ENCODE measurements at regions not wholly inside any gene's neighbourhood (a gene's known extent, or its start where the extent isn't known, plus 50 kb on each side); places are given as distances from the start of the nearest gene placed in this dataset.

DNA sequence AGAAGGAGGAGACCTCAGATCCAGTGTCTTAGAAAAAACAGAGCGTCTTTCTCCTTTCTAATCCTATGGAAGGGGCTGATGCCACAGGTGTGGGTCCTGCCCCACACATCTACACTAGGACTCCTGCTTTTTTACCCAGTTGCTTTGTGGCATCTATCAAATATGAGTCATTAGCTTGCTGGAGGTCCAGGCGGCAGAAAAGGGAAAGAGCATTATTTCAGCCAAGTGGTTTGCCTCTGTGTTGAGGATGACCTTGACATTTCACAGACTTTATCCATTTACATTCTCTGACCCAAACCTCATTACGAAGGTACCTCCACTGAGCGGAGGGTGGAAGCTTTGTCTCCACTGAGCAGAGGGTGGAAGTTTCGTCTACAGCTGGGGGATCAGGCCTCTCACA, 308.4 kb upstream of the KLF6 start:
- no peaks in the 10 kb centered on the region for H3K4me1 Mint-ChIP-seq
- no peak overlapping the region for H3K4me3 Mint-ChIP-seq
- no peaks in the 10 kb centered on the region for H3K4me1 ChIP-seq (ENCODE audit: control insufficient read depth in 1 of 2, extremely low read depth in 1 of 2, insufficient read depth in 2 of 2, low read length in 2 of 2)
- H3K9me3 ChIP-seq: no peaks in the 10 kb centered on the region
- no peaks in the 10 kb centered on the region for H3K27me3 ChIP-seq (replicated peaks in 1 of 2; ENCODE audit: control insufficient read depth in 2 of 2, extremely low read depth in 1 of 2, insufficient read depth in 2 of 2, low read length in 1 of 2)
- no CpG with 5 or more reads among the region's 5 CpGs for WGBS (ENCODE audit: insufficient coverage)
- CTCF ChIA-PET: interaction anchor here in 1 of 2 donors (0.6 kb wide), 1 partner anchor 457 kb away, joined by 3 read pairs; no protein-coding TSS in a partner anchor
- H3K27ac Mint-ChIP-seq: no peak overlapping the region
- H3K9me3 Mint-ChIP-seq: no peaks in the 10 kb centered on the region
- no peak overlapping the region for H3K4me3 ChIP-seq (ENCODE audit: control insufficient read depth in 1 of 2, extremely low read depth in 1 of 2, low read length in 1 of 2)
- DNase-seq (no peak), ATAC-seq (replicated peaks in 1 of 4) (no peak)
- H3K27ac ChIP-seq (ENCODE audit: low read length): no peak overlapping the region
- no peaks in the 10 kb centered on the region for H3K36me3 Mint-ChIP-seq
- H3K27me3 Mint-ChIP-seq: no peaks in the 10 kb centered on the region
- POLR2A ChIA-PET: interaction anchor here in 1 of 2 donors (0.9 kb wide), 1 partner anchor 53 kb away, joined by 5 read pairs; no protein-coding TSS in a partner anchor
- no peaks in the 10 kb centered on the region for H3K36me3 ChIP-seq (ENCODE audit: control insufficient read depth in 2 of 2, extremely low read depth in 1 of 2, insufficient read depth in 1 of 2, low read length in 1 of 2)

DNA sequence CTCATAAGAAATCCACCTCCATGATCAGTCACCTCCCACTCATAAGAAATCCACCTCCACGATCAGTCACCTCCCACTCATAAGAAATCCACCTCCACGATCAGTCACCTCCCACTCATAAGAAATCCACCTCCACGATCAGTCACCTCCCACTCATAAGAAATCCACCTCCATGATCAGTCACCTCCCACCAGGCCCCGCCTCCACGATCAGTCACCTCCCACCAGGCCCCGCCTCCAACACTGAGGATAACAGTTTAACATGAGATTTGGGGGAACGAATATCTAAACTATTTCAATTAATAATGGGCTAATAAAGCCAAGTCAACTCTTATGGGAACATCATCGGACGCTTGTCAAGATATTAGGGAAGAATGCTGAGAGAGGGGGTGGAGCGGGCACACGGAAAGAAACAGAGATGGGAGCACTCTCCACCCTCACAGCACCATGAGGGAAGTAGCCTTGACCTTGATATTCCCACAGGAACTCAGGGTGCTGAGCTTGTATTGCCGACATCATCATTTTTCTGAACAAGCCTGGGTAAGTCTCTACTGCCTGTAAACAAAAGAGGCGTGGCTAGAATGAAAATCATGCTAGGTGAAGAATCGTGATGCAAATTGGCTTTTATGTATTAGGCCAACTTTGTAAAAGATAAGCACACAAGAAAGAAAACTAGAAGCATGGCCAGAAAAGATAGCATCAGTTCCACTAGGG, 303.5 kb upstream of the KLF6 start:
- Histone ChIP-seq H3K27me3 (replicated peaks in 1 of 2; ENCODE audit: control insufficient read depth in 2 of 2, extremely low read depth in 1 of 2, insufficient read depth in 2 of 2, low read length in 1 of 2) (no peaks in the 10 kb centered on the region), H3K9me3 (no peaks in the 10 kb centered on the region), H3K27ac (ENCODE audit: low read length) (no peak overlapping the region), H3K36me3 (ENCODE audit: control insufficient read depth in 2 of 2, extremely low read depth in 1 of 2, insufficient read depth in 1 of 2, low read length in 1 of 2) (no peaks in the 10 kb centered on the region), H3K4me1 (ENCODE audit: control insufficient read depth in 1 of 2, extremely low read depth in 1 of 2, insufficient read depth in 2 of 2, low read length in 2 of 2) (no peaks in the 10 kb centered on the region), H3K4me3 (ENCODE audit: control insufficient read depth in 1 of 2, extremely low read depth in 1 of 2, low read length in 1 of 2) (no peak overlapping the region)
- ChIA-PET POLR2A (interaction anchor here in 1 of 2 donors (0.5 kb wide), 1 partner anchor 177 kb away, joined by 7 read pairs; no protein-coding TSS in a partner anchor), CTCF (no interaction called here)
- ATAC-seq (replicated peaks in 1 of 4) (no peak), DNase-seq (no peak)
- H3K9me3 Mint-ChIP-seq: no peaks in the 10 kb centered on the region
- WGBS (ENCODE audit: insufficient coverage): 60% methylated on average over 4 of the region's 14 CpGs
- no peak overlapping the region for H3K27ac Mint-ChIP-seq
- H3K4me1 Mint-ChIP-seq: peaks cover 0 to 5% (median 2%) of the 10 kb centered on the region in 3 donors
- no peak overlapping the region for H3K4me3 Mint-ChIP-seq
- no peaks in the 10 kb centered on the region for H3K36me3 Mint-ChIP-seq
- H3K27me3 Mint-ChIP-seq: no peaks in the 10 kb centered on the region

DNA sequence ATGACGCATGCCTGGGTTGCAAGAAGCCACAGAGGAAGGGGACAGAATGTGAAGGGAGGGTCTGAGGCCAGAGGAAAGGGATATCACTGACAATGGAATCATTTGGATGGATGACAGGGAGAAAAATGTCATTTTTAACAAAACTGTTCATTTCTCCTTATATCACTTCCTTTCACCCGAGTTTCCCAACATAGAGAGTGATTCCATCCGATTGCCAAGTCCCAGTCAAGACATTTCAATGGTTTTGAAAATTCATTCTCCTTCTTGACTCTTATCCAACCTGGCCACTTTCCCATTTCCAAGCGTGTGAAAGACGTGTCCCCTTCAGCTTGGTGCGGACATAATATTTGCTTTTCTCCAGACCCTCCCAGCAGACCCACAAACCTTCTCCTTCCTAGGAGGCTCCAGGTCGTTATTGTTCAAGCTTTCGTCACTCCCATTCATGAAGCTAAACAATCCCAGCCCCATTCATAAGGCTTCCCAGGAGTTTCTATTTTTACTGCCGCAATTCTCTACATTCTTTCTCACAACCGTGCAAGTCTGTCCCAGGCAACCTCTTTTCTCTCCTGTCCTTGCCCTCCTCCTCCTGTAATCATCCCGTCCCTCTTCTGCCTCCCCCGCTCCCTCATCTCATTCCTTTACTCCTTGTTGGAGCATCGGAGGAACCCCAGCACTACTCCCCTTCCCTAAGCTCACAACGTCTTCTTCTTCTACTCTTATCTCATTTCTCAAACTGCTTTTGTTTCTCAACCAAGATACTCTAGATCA, 301.3 kb upstream of the KLF6 start:
- Mint-ChIP-seq H3K27me3 (no peaks in the 10 kb centered on the region), H3K9me3 (no peaks in the 10 kb centered on the region), H3K27ac (peak overlapping the region in 1 of 2 donors; percentile 1), H3K4me1 (peaks cover 7 to 21% (median 15%) of the 10 kb centered on the region in 3 donors), H3K4me3 (no peak overlapping the region), H3K36me3 (no peaks in the 10 kb centered on the region)
- no peak for DNase-seq
- no peak overlapping the region for H3K27ac ChIP-seq (ENCODE audit: low read length)
- no peaks in the 10 kb centered on the region for H3K27me3 ChIP-seq (replicated peaks in 1 of 2; ENCODE audit: control insufficient read depth in 2 of 2, extremely low read depth in 1 of 2, insufficient read depth in 2 of 2, low read length in 1 of 2)
- ChIA-PET POLR2A (no interaction called here), CTCF (no interaction called here)
- H3K9me3 ChIP-seq: no peaks in the 10 kb centered on the region
- no peak overlapping the region for H3K4me3 ChIP-seq (ENCODE audit: control insufficient read depth in 1 of 2, extremely low read depth in 1 of 2, low read length in 1 of 2)
- H3K4me1 ChIP-seq (ENCODE audit: control insufficient read depth in 1 of 2, extremely low read depth in 1 of 2, insufficient read depth in 2 of 2, low read length in 2 of 2): peaks cover 0 to 7% of the 10 kb centered on the region in 2 experiments
- no peaks in the 10 kb centered on the region for H3K36me3 ChIP-seq (ENCODE audit: control insufficient read depth in 2 of 2, extremely low read depth in 1 of 2, insufficient read depth in 1 of 2, low read length in 1 of 2)
- no peak for ATAC-seq (replicated peaks in 1 of 4)
- WGBS (ENCODE audit: insufficient coverage): 89% methylated on average over 12 of the region's 14 CpGs

DNA sequence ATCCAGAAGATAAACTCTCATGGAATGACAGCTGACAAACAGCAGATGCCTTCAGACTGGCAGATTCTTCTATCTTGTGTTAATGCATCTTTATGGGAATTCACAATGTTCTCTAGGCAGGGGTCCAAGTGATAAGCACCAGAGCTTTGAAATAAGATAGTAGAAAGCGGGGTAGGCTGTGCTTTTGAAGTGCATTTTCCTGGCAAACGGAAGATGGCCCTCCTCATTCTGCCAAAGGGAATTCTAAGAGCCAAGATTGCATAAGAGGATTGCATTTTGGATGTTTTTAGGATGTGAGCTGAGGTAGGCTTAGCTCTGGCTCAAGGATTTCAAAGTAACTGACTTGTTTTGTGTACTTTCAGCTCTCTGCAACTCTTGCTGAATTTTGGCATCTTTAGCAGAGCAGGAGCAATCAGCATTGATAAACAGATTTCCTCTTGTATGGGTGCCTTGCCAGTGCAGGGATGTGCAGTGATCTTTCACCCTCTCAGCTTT, 298.5 kb upstream of the KLF6 start:
- 100% methylated on average over 2 of the region's 2 CpGs for WGBS (ENCODE audit: insufficient coverage)
- no peak overlapping the region for H3K27ac ChIP-seq (ENCODE audit: low read length)
- no peaks in the 10 kb centered on the region for H3K27me3 ChIP-seq (replicated peaks in 1 of 2; ENCODE audit: control insufficient read depth in 2 of 2, extremely low read depth in 1 of 2, insufficient read depth in 2 of 2, low read length in 1 of 2)
- Mint-ChIP-seq H3K27ac (peak overlapping the region; percentile 55 to 56), H3K9me3 (no peaks in the 10 kb centered on the region), H3K36me3 (no peaks in the 10 kb centered on the region), H3K4me1 (peaks cover 30 to 46% (median 40%) of the 10 kb centered on the region in 3 donors), H3K27me3 (no peaks in the 10 kb centered on the region), H3K4me3 (no peak overlapping the region)
- no peaks in the 10 kb centered on the region for H3K36me3 ChIP-seq (ENCODE audit: control insufficient read depth in 2 of 2, extremely low read depth in 1 of 2, insufficient read depth in 1 of 2, low read length in 1 of 2)
- H3K9me3 ChIP-seq: no peaks in the 10 kb centered on the region
- ATAC-seq (replicated peaks in 1 of 4): no peak
- H3K4me3 ChIP-seq (ENCODE audit: control insufficient read depth in 1 of 2, extremely low read depth in 1 of 2, low read length in 1 of 2): no peak overlapping the region
- CTCF ChIA-PET: no interaction called here
- peaks cover 2 to 27% of the 10 kb centered on the region in 2 experiments for H3K4me1 ChIP-seq (ENCODE audit: control insufficient read depth in 1 of 2, extremely low read depth in 1 of 2, insufficient read depth in 2 of 2, low read length in 2 of 2)
- DNase-seq: no peak
- POLR2A ChIA-PET: interaction anchor here (0.5 to 0.7 kb wide), 5 partner anchors 12 to 298 kb away, joined by 3 to 4 read pairs (median 3); partner anchors contain the start of gene KLF6 (in 1 of the 2)

DNA sequence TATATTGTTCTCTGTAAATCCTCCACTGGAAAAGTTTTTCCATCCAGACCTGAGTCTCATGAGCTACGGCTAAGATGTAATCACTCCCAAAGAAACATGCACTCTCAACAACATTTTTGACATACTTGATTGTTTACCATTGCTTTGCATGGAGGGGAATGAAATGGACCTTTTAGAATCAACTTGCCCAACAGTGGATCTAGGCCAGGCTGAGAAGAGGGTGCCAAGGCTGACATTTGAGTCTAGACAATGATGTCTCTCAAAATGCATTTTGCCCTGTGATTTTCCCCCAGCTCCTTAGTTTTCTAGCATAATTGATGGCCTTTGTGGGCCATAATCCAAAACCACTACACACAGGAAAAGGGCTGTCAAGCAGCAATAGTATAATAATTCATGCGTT, 297.9 kb upstream of the KLF6 start:
- Histone ChIP-seq H3K4me1 (ENCODE audit: control insufficient read depth in 1 of 2, extremely low read depth in 1 of 2, insufficient read depth in 2 of 2, low read length in 2 of 2) (peaks cover 2 to 32% of the 10 kb centered on the region in 2 experiments), H3K27ac (ENCODE audit: low read length) (no peak overlapping the region), H3K27me3 (replicated peaks in 1 of 2; ENCODE audit: control insufficient read depth in 2 of 2, extremely low read depth in 1 of 2, insufficient read depth in 2 of 2, low read length in 1 of 2) (no peaks in the 10 kb centered on the region), H3K9me3 (no peaks in the 10 kb centered on the region), H3K4me3 (ENCODE audit: control insufficient read depth in 1 of 2, extremely low read depth in 1 of 2, low read length in 1 of 2) (no peak overlapping the region), H3K36me3 (ENCODE audit: control insufficient read depth in 2 of 2, extremely low read depth in 1 of 2, insufficient read depth in 1 of 2, low read length in 1 of 2) (no peaks in the 10 kb centered on the region)
- no peak for DNase-seq
- POLR2A ChIA-PET: no interaction called here
- H3K27me3 Mint-ChIP-seq: no peaks in the 10 kb centered on the region
- CTCF ChIA-PET: no interaction called here
- H3K36me3 Mint-ChIP-seq: no peaks in the 10 kb centered on the region
- WGBS (ENCODE audit: insufficient coverage): no CpG with 5 or more reads among the region's 2 CpGs
- H3K27ac Mint-ChIP-seq: peak overlapping the region; percentile 50 to 56
- ATAC-seq (replicated peaks in 1 of 4): no peak
- no peaks in the 10 kb centered on the region for H3K9me3 Mint-ChIP-seq
- no peak overlapping the region for H3K4me3 Mint-ChIP-seq
- peaks cover 33 to 47% (median 40%) of the 10 kb centered on the region in 3 donors for H3K4me1 Mint-ChIP-seq

DNA sequence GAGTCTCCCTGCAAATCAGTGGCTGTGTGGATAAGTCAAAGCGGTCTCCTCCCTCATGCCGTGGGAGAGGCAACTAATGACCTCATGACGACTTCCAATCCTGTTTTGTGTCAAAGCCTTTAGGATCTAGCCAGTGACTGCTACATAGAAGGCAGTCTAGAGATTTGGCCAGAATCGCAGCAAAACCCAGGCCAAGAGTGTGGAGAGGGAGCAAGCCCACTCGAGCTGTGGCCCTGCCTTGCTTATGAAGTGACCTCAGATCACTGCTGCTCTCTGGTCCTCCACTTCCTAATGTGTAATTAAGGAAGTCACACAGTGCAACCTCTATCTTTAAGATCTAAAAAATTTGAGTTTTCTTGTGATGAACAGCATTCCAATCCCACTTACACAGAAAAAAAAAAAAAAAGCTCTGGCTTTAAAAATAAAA, 296.7 kb upstream of the KLF6 start:
- Mint-ChIP-seq H3K27me3 (no peaks in the 10 kb centered on the region), H3K4me3 (no peak overlapping the region), H3K27ac (peak overlapping the region; percentile 59 to 96), H3K4me1 (peaks cover 45 to 58% (median 50%) of the 10 kb centered on the region in 3 donors), H3K9me3 (no peaks in the 10 kb centered on the region), H3K36me3 (no peaks in the 10 kb centered on the region)
- no peaks in the 10 kb centered on the region for H3K27me3 ChIP-seq (replicated peaks in 1 of 2; ENCODE audit: control insufficient read depth in 2 of 2, extremely low read depth in 1 of 2, insufficient read depth in 2 of 2, low read length in 1 of 2)
- no peaks in the 10 kb centered on the region for H3K36me3 ChIP-seq (ENCODE audit: control insufficient read depth in 2 of 2, extremely low read depth in 1 of 2, insufficient read depth in 1 of 2, low read length in 1 of 2)
- CTCF ChIA-PET: no interaction called here
- POLR2A ChIA-PET: interaction anchor here (0.6 to 0.7 kb wide), 2 partner anchors 9 to 12 kb away, joined by 3 to 5 read pairs; no protein-coding TSS in a partner anchor
- H3K4me1 ChIP-seq (ENCODE audit: control insufficient read depth in 1 of 2, extremely low read depth in 1 of 2, insufficient read depth in 2 of 2, low read length in 2 of 2): peaks cover 2 to 42% of the 10 kb centered on the region in 2 experiments
- no peaks in the 10 kb centered on the region for H3K9me3 ChIP-seq
- no peak for ATAC-seq (replicated peaks in 1 of 4)
- 92% methylated on average over 3 of the region's 5 CpGs for WGBS (ENCODE audit: insufficient coverage)
- no peak overlapping the region for H3K4me3 ChIP-seq (ENCODE audit: control insufficient read depth in 1 of 2, extremely low read depth in 1 of 2, low read length in 1 of 2)
- H3K27ac ChIP-seq (ENCODE audit: low read length): peak overlapping the region; percentile 43
- DNase-seq: no peak
